HG03342 (cell line): ENCODE measurements at regions not wholly inside any gene's neighbourhood (a gene's known extent, or its start where the extent isn't known, plus 50 kb on each side); places are given as distances from the start of the nearest gene placed in this dataset.

Experiments
- ATAC-seq: cut with Tn5 transposase; IDR thresholded peaks from one replicate; pipeline ENCODE4 v1.9.1; 2021; ENCODE audit warnings: mild to moderate bottlenecking, moderate library complexity; ENCODE audit not compliant: unreplicated experiment

DNA sequence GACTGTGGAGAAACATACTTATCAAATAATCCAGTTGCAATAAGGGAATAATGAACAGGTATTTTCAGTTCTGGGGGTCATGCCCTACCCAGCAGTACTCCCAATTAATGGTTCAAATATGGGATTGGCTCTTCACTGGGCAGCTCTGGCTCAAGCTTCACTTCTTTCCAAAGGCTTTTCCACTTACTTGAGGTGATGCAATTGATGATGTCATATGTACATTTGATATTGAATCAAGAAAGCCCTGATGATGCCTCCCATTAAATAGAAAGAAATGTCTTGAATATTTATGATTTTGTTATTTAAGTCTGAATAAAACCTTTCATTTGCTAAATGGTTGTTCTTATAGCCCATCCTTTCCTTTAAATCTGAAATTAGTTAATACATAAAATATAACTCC, 789.9 kb downstream of the USP25 start:
- ATAC-seq: no peak

DNA sequence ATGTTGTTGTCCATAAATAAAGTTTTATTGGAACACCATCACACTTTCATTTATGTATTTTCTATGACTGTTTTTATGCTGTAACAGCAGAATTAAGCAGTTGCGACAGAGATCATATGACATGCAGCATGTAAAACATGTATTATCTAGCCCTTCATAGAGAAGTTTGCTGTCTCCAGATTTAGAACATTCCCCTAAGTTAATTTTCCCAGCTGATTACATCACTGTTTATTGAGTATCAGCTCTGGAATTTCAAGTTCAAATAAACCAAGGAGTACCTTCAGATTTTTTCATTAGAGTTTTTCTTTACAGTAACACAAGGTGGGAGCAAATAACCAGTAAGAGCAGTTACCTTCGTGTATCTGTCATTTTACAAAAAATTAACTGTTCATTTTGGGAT, 792.8 kb downstream of the USP25 start:
- ATAC-seq: no peak

DNA sequence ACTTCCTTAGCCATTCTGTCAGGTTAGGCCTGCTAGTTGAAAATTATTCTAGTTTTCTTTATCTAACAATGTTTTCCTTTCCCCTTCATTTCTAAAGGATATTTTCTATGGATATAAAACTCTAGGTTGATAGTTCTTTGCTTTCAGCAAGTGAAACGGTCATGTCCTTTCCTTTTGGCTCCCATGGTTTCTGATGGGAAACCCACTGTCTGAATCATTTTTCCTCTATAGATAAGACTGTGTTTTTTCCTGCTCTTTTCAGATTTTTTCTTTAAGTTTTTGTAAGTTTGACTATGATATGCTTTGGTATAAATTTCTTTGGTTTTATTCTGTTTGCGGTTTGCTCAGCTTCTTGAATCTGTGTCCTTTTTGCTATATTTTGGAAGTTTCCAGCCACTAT, 800.9 kb downstream of the USP25 start:
- ATAC-seq: no peak

DNA sequence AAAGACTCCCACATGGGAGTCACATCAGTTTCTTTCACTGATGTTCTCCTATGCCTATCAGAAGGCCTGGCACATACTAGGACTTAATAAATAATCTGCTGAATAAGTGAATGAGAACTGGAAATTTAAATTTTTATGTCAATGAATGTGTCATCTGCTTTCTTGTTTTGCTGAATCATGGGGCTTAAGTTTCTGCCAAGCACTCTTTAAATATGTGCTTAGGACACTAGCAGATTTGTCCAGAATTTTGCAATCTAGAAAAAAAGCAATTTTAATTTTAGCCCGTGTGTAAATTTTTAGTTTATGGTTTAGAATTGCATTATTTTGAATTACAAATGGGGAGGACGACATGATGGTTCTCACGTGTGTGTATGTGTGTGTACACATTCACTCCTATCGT, 803.1 kb downstream of the USP25 start:
- no peak for ATAC-seq

DNA sequence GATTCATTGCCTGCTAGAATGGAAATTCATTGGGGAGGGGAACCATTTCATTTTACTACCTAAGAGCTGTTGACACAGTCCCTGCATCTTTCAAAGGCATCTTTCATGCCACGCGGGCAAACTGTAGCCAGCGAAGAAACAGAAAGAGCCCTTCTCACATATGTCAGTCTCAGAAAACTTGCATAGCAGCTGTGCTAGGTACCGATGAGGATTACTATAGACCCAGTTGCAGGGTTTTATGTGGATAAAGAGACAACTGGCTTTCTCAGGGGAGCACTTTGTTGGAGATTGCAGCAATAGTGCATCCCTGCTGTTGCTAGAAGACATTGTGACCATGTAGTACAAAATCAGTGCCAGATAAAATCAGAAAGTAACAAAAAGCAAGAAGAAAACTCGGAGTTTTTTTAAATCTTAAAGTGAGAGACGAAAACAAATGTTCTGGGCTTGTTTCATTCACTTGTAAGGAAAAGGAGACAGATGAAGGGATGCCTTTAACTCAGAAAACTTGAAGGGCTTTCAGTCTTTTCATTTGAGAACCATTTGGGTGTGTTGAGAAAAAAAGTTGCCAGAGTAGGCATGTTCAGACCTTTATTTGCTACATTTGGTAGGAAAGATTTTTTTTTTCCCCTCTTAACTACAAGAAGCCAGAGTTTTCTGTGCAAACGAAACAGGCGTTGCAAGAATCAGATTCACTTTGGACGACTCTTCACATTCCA, 804.1 kb downstream of the USP25 start:
- ATAC-seq: no peak

DNA sequence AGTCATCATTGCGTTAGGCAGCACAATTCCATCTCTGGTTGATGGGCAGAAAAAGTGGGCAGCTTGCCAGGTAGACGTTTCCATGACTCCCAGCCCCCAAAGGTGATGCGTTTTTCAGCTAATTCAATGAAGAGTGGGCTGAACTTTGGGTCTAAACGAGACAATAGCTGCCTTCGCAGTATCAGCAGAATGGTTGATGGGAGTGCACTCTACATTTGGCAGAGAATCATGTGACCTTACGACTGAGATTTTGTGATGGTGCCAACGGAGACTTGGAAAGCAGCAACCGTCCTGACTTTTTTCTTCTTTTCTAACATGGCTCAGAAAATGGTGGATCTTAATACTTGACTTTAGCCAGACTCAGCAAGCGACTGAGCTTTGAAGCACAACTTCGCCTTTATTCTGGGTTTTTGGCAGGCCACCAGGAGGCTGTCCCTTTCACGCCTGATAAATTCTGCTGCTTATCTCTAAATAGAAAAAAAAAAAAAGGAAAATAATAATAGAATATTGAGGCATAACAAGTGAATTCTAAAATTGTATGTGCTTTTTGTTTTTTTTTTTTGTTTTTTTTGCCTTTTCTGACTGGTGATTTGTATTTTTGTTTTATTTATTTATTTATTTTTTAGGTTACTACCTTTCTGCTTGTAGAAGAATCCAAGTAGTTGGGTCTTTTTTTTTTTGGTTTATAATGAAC, 804.8 kb downstream of the USP25 start:
- ATAC-seq: no peak

DNA sequence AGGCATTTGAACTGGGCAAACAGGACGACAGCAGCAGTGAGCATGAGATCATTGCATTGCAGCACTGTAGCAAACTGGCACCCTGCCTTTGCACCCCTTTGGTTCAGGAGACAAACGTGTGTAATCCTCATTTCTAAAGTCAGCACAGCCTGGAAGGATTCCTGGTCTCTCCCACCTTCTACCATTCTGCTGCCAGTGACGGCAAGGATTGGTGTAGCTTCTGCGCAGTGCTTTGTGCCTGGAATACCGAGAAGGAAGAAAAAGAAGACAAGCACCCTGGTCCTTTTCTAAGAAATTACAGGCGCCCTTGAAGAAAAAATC, 805.3 kb downstream of the USP25 start:
- ATAC-seq: no peak

DNA sequence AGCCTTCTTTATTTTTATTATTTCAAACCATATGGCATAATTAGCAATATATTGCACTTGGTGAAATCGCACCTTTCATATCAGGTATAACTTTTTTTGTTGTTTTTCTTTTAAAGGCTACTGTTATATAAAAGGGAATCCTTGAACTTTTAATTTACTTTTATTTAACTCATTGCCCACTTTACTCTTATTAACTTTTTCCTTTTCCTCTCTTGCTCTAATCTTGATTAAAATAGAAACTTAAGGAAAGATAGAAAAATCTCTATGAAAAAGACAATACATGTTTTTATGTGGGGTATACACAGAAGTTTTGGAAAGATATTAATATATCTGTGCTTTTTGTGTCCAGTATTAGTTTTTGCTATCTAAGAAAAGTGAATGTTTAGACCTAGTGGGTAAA, 805.8 kb downstream of the USP25 start:
- no peak for ATAC-seq

DNA sequence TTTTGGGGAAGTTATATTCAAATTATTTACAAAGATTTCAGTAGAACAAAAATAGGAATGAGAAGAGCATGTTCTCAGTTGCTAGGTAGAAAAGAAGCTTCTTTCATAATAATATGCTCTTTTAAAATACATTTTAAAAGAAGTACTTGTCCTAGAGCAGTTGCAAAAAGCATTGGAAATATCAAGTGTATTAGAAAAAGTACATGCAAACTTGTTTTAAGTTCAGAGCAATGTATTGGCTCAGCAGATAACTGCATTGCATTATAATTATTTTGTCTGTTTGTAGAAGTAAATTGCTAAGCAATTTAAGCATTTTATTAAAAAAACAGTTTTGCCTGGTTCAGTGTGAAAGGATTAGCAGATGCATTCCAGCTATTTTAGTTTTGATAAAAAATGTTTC, 806.4 kb downstream of the USP25 start:
- no peak for ATAC-seq

DNA sequence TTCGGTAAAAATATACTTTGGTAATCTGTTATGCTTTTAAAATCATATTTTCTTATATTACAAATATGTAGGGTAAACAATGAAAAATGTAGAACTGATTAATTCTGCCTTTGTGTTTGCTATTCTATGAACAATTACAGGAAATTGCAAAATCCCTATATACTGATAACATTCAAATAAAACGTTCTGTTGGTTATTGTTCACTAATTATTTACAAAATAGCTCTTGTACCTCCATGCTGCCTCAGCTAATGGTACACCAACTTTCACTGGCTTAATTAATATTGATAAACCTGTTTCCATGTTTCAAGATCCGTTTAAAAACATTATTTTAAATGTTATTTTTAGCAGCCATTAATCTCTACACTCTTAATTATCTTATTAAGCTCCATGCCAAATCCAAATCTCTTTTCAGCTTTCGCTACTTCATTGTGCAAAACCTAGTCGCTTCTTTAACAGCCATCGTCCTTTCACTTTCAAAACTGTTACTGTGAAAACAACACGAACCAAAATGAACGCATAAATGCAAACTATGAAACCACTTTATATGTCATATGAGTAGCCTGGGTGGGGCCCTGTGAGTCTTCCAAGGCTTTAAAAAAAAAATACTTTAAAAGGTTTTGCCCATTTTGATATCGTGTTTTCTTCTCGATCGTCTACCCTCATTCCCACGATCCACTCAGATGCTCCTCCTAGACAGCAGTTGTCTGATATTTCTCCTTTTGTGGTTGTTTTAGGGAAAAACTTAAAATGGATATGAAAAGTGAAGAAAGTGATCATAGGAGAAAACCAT, 807.1 kb downstream of the USP25 start:
- no peak for ATAC-seq

DNA sequence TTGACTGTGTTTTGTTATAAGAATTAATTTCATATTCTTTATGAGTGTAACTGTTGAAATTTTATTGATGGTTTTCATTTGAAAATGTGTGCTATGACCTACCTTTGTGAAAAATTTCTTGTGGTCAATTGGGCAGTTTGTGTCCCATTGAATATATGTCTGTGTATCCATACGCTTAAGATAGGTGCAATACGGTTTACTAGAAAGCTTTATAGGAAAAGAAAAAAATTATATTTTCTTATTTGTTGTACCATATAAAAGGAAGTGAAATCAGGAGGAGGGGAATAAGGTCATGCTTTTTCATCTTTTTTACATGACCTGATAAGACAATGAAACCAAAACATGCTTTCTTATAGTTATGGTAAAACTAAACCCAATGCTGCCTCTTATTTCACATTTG, 807.7 kb downstream of the USP25 start:
- no peak for ATAC-seq

DNA sequence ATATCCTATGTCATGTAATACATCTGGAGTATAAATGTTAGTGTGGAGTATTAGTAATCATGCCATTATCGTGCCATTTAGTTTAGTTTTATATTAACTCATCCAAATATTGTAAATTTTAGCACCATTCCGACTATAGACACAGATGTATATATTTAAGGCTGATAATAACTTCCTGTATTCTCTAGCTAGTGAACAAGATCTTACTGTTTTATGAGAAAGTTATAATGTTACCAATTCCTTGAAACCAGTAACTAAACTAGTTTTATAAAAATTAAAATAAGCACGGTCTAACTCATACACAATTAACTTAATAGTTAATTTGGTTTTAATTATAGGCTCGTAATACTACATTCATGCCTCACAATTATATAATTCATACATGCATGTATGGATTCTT, 808.6 kb downstream of the USP25 start:
- no peak for ATAC-seq

DNA sequence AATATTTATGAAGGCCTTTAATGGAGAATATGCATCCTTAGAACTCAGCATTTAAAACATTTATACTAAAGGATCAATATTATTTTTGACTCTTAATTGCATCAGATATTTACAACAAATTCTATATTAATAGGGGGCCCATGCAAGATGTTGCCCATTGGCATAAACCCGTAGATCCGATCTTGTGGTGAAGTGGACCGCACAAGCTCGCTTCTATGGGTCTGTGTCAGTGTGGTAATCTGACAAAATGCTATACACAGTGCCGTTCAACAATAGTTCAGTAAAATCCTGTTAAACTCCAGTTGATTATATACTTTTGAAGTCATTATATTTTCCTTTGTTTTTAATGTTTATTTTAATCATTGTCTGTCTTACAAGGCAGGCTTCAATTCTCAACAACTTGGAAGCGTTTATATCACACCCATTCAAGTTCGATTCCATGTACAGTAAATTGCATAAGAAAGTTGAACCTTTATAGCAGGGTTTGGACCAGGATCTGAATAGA, 809.2 kb downstream of the USP25 start:
- ATAC-seq: no peak

DNA sequence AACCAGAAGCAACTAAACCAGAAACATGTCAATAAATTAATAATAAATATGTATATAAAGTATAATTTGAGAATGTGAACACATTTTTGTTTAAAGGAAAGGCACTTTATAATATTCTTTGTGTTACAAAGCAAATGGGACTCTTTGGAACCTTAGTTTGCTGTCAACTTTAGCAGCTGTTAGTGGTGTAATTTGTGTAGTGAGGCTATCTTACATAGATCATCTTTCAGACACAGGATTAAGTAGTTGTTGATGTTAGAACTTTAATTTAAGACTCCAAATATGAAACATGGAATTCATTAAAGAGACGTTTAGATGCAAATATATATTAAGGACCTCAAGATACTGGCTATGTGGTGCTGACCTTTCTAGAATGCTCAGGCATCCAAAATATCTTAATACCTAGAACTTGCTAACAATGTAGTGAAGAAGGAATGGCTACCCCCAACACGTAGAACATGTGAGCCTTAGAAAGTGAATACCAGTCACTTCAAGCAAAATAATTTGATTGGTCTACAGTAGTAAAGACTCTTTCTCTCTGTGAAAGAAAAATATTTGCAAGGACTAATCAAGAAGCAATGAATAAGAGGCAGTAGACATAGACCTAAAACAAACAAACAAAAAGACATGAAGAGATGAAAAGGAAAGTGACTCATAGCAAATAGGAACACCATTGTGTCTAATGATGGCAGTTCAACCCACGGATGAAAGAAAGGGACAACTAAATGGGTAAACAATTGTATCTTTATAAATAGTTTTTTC, 811.4 kb downstream of the USP25 start:
- no peak for ATAC-seq

DNA sequence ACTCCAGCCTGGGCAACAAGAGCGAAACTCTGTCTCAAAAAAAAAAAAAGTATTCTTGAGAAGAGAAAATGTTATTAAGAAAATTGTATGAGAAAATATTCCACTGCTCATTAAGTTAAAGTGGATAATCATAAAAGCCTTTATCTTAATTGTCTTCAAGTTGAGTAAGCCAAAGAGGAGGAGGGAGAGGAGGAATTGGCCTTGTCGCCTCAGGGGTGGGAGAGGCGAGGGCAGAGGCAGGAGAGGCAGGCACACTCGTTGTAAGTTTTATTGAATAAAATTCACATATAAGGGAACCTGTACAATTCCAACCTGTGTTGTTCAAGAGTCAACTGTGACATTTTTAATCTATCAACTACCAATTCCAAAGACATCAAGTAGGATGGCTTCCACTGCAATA, 820.3 kb downstream of the USP25 start:
- no peak for ATAC-seq

DNA sequence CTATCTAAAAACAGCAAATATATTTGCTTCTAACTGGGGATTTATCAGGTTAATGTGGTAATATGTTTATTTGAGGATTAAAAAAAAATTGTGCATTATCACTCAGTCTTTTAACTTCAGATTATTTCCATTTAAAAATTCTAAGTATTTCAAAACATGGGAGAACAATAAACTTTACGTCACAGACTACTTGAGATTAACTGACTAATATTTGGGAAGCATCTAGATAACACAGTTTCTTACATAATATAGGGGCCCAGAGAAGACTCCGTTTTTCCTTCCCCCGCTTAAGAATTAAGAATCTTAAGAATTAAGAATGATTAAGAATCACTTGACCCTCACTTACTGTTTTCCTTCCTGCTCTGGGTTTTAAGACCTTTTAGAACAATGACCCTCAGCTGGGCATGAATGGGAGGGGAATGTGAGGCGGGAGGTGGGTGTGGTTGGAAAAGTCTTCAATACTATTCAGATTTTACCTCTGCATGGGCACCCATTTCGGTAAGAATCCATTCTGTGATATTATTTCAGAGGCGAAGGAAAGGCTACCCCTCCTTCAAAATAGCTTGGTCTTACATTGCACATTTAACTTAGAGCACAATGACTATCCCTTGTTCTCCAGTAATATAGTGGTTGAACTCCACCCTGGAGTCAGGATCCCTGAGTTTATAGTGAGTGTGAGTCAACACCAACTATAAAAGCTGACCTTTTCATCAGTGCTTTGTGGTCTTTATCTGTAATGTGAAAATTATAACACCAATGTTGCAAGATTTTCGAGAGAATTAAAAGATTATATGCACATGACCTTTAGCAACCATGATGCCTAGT, 821.3 kb downstream of the USP25 start:
- ATAC-seq: no peak

DNA sequence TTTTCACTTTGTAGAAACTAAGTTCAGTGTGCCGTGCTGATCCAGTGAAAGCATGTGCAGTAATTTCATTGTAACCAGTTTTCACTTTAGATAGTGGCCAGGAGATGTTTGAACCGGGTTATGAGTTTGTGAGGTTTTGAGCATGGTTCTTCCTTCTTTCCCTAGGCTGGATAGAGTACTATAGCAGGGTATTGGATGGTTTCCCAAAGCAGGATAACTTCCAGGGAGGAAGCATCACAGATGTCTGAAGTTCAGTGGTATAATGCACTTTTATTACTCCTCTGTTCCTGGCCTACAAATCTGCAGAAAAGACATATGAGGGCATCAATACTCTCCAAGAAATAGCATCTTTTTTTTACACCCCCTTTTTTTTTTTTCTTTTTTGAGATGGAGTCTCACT, 823.1 kb downstream of the USP25 start:
- ATAC-seq: no peak

DNA sequence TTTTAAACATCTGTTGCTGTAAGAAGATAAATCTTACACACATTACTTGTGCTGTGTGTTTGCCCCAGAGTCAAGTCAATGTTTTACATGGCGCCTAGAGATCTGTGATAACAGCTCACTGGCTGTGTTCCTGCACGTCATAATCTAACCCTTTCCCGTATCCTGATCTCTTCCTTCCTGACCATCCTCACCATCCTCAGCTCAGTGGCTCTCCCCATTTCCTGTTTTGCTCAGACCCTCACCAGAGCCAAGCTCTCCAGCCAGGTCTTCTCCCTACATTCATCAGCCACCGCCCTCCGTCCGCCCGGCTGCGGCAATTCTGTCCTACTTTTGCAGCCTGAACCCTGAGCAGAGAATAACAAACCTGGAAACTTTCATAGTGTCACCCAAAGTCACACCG, 824.7 kb downstream of the USP25 start:
- no peak for ATAC-seq

DNA sequence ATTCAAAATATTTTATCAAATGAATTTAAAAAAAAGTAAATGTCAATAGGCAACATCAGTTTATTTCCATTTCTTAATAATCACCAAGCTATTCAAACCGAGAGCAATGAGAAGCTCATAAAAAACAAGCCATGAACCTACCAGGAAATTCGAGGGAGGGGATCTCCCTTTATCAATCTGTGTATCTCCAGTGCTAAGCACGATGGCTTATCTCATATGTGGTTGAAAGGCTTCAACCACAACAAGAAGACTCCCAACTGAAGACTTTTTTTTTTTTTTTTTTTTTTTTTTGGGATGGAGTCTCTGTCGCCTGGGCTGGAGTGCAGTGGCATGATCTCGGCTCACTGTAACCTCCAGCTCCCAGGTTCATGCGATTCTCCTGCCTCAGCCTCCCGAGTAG, 833.3 kb downstream of the USP25 start:
- ATAC-seq: no peak

DNA sequence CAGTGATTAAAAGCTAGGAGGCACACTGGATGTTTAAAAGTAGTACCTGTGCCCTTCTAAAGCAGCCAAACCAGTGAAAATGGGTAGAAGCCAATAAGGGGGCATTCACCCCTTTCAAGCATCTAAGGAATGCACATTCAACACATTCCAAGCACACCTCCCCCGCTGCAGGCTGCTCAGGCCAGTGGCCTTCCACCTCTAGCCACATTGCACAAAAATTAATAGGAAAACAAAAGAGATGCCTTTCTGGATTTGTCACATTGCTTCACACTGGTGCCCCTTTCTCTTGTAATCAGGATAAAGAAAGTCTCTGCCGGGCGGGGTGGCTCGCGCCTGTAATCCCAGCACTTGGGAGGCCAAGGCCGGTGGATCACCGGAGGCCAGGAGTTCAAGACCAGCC, 834.0 kb downstream of the USP25 start:
- ATAC-seq: no peak
